ENCODE measurements at regions not wholly inside any gene's neighbourhood (a gene's known extent, or its start where the extent isn't known, plus 50 kb on each side); places are given as distances from the start of the nearest gene placed in this dataset.

- TF ChIP-seq SIX5 (IDR thresholded peaks at IDR 0.05; ENCODE audit: low read depth, low read length) (no peak), HDAC2 (IDR thresholded peaks at IDR 0.05; ENCODE audit: borderline replicate concordance in 1 of 2, low read depth in 2 of 2, low read length in 2 of 2) (no peak), YY1 (IDR thresholded peaks at IDR 0.05; ENCODE audit: low read depth, low read length) (no peak), EP300 (IDR thresholded peaks at IDR 0.05; ENCODE audit: borderline replicate concordance in 1 of 2, low read depth in 2 of 2, low read length in 2 of 2) (no peak), POLR2AphosphoS5 (IDR thresholded peaks at IDR 0.05; ENCODE audit: low read depth, low read length) (no peak)
Observed at GRCh38 chr9:89659891-89660685, 55.3 kb downstream of the GADD45G start (continued).

All from H1 (cell line).